K562 (cell line): ENCODE measurements at regions not wholly inside any gene's neighbourhood (a gene's known extent, or its start where the extent isn't known, plus 50 kb on each side); places are given as distances from the start of the nearest gene placed in this dataset.

Source experiments
- ATAC-seq: fragments of 200-7000 bp; cut with Tn5 transposase; 3 replicates; pipeline ENCODE4 v1.9.1; 2020; ENCODE audit warnings: moderate library complexity
- BruUV-seq: library from RNA; stranded (reverse); fragments of 400-500 nt; replicated peaks from 2 replicates; lab custom pipeline; 2021; lab: Mats Ljungman, UMichigan
- CTCF ChIA-PET: fragments of 300-600 bp; formaldehyde crosslinking; extraction: SDS; loops from one replicate; lab custom pipeline; 2021; ENCODE audit warnings: low intra/inter-chr PET ratio; lab: Yijun Ruan, JAX
- POLR2A ChIA-PET: fragments of 300-600, 350-650 bp; sonication (Branson Sonifier 250); formaldehyde crosslinking; extraction: SDS; loops from one replicate; lab custom pipeline; 2021; ENCODE audit warnings: antibody characterized with exemption, inconsistent platforms; lab: Yijun Ruan, JAX
- DNase-seq, 4 experiments: peaks; one replicate each; pipeline versions ENCODE4 v3.0.0 to v3.0.0-alpha.2; 2011 to 2018; ENCODE audit warnings: low spot score in 3 of 4, mixed read lengths in 3 of 4; ENCODE audit errors: extremely low read depth in 1 of 4
- FAIRE-seq: peaks from 2 replicates; lab custom pipeline; 2011; peaks lifted over from hg19 to GRCh38; lab: Jason Lieb, UNC
- H2AFZ ChIP-seq: 2 replicates; pipeline ENCODE4 v1.6.0; 2011; ENCODE audit warnings: low read depth, low read length, control low read depth, inconsistent platforms
- H3K27ac ChIP-seq: fragments of 200-600 bp; 3 replicates; pipeline ENCODE4 v1.8.0; 2011; ENCODE audit warnings: low read depth, mild to moderate bottlenecking, control low read depth, inconsistent platforms, low read length, moderate library complexity, mixed read lengths; ENCODE audit errors: extremely low read depth
- H3K27me3 ChIP-seq, 2 experiments: fragments of 300-600 bp in 1 of 2; 2 replicates in 1 of 2; 3 replicates in 1 of 2; pipeline versions ENCODE4 v1.6.0 to v1.8.0; 2011; ENCODE audit warnings: inconsistent platforms in 2 of 2, low read length in 2 of 2, mild to moderate bottlenecking in 1 of 2, mixed read lengths in 1 of 2, moderate library complexity in 1 of 2; ENCODE audit not compliant: control insufficient read depth in 2 of 2, insufficient read depth in 2 of 2
- H3K36me3 ChIP-seq: fragments of 300-600 bp; 3 replicates; pipeline ENCODE4 v1.8.0; 2011; ENCODE audit warnings: mild to moderate bottlenecking, low read length, inconsistent platforms; ENCODE audit not compliant: control insufficient read depth, insufficient read depth
- H3K4me1 ChIP-seq, 2 experiments: fragments of 200-600 bp in 1 of 2; replicated peaks in 1 of 2; 2 replicates in 1 of 2; 3 replicates in 1 of 2; pipeline versions ENCODE4 v1.5.1 to v1.8.0; 2011; ENCODE audit warnings: inconsistent platforms in 2 of 2, low read length in 2 of 2, mild to moderate bottlenecking in 1 of 2, mixed read lengths in 1 of 2, moderate library complexity in 1 of 2; ENCODE audit not compliant: control insufficient read depth in 2 of 2, insufficient read depth in 2 of 2
- H3K4me2 ChIP-seq: 2 replicates; pipeline ENCODE4 v1.6.1; 2011; ENCODE audit warnings: low read length, control low read depth, inconsistent platforms, mixed read lengths; ENCODE audit not compliant: insufficient read depth
- H3K4me3 ChIP-seq: fragments of 200-600 bp; sonication (generic), shearing (Covaris generic); 2 replicates; pipeline ENCODE4 v1.5.1; 2016; ENCODE audit warnings: control low read depth, inconsistent platforms
- H3K79me2 ChIP-seq: fragments of 200-600 bp; 3 replicates; pipeline ENCODE4 v1.8.0; 2011; ENCODE audit warnings: low read length, inconsistent platforms; ENCODE audit not compliant: control insufficient read depth, insufficient read depth
- H3K9ac ChIP-seq, 2 experiments: 2 replicates each; pipeline versions ENCODE4 v1.6.0 to v1.6.1; 2011; ENCODE audit warnings: low read depth in 2 of 2, low read length in 2 of 2, control low read depth in 1 of 2, inconsistent platforms in 1 of 2, mild to moderate bottlenecking in 1 of 2, mixed read lengths in 1 of 2; ENCODE audit not compliant: insufficient read depth in 1 of 2
- H3K9me1 ChIP-seq: one replicate; pipeline ENCODE4 v1.6.0; 2011; ENCODE audit warnings: inconsistent platforms, mild to moderate bottlenecking, low read length, moderate library complexity; ENCODE audit not compliant: control insufficient read depth, insufficient read depth
- H3K9me3 ChIP-seq: replicated peaks from 2 replicates; pipeline ENCODE4 v1.5.1; 2011; ENCODE audit warnings: low read depth, low read length, inconsistent platforms; ENCODE audit not compliant: control insufficient read depth, insufficient read depth
- H4K20me1 ChIP-seq: replicated peaks from 2 replicates; pipeline ENCODE4 v1.6.1; 2011; ENCODE audit warnings: low read length, inconsistent platforms, mixed read lengths; ENCODE audit not compliant: control insufficient read depth, insufficient read depth
- CBX1 ChIP-seq: sonication (generic); IDR thresholded peaks from 2 replicates; pipeline ENCODE4 v1.6.1; 2016; ENCODE audit warnings: antibody characterized with exemption, low read depth, mild to moderate bottlenecking
- CHAMP1 ChIP-seq: fragments of 450-650 bp; IDR thresholded peaks from 2 replicates; pipeline ENCODE4 v1.6.1; 2016; ENCODE audit warnings: mild to moderate bottlenecking
- HNRNPUL1 ChIP-seq: fragments of 200-400 bp; formaldehyde crosslinking; IDR thresholded peaks from 2 replicates; pipeline ENCODE4 v1.6.1; 2017; ENCODE audit warnings: low read length
- KLF6 ChIP-seq: fragments of 250-450 bp; sonication (Bioruptor Pico); IDR thresholded peaks from 2 replicates; pipeline ENCODE4 v1.4.0; 2020; ENCODE audit warnings: mild to moderate bottlenecking, moderate library complexity, borderline replicate concordance
- MCM5 ChIP-seq: fragments of 450-650 bp; IDR thresholded peaks from 2 replicates; pipeline ENCODE4 v1.6.1; 2016; ENCODE audit warnings: low read depth
- RBM25 ChIP-seq: fragments of 200-400 bp; formaldehyde crosslinking; IDR thresholded peaks from 2 replicates; pipeline ENCODE4 v1.6.1; 2018; ENCODE audit warnings: low read length, low read depth, moderate library complexity; ENCODE audit not compliant: severe bottlenecking
- SETDB1 ChIP-seq: IDR thresholded peaks from one replicate; pipeline ENCODE4 v1.6.1; 2012; ENCODE audit warnings: low read length, control low read depth, inconsistent platforms
- SMARCE1 ChIP-seq: fragments of 450-650 bp; IDR thresholded peaks from 2 replicates; pipeline ENCODE4 v1.7.1; 2016; ENCODE audit warnings: mild to moderate bottlenecking
- TBP ChIP-seq: optimal IDR thresholded peaks from 2 replicates; pipeline ENCODE3; 2011; ENCODE audit warnings: low read depth, low read length, improper control_type of control experiment
- ZNF444 ChIP-seq: fragments of 250-450 bp; sonication (Bioruptor Pico); IDR thresholded peaks from 2 replicates; pipeline ENCODE4 v1.4.0; 2020; ENCODE audit warnings: mild to moderate bottlenecking, moderate library complexity
- WGBS: fragments of 100-300 bp; shearing (Covaris generic); methylation state at CpG from one replicate; pipeline ENCODE4 v1.1.6; 2016; ENCODE audit warnings: low coverage, mixed read lengths; ENCODE audit not compliant: insufficient coverage; ENCODE audit errors: missing lambda C conversion rate; 5-methylcytosine and 5-hydroxymethylcytosine counted together
- in situ Hi-C: fragments of 300-500 bp; cut with MboI; formaldehyde crosslinking; loops from 4 replicates; pipeline ENCODE4 v1.15.0; 2018; ENCODE audit warnings: inconsistent platforms, mixed read lengths
- intact Hi-C: fragments of 100-400 bp; cut with micrococcal nuclease; formaldehyde crosslinking; loops from 2 replicates; pipeline ENCODE4 v1.14.2; 2022
- TF ChIP-seq, protein P1 (sequence below): sonication (generic); formaldehyde crosslinking; IDR thresholded peaks from 2 replicates; pipeline ENCODE4 v1.8.1; 2023; ENCODE audit warnings: mild to moderate bottlenecking, missing genetic modification reagents

- ChIA-PET POLR2A (no interaction called here), CTCF (no interaction called here)
- Histone ChIP-seq H3K4me1 (no peaks in the 10 kb centered on the region), H3K9ac (no peak overlapping the region), H3K9me1 (no peaks in the 10 kb centered on the region), H3K9me3 (no peaks in the 10 kb centered on the region), H3K4me3 (no peak overlapping the region), H3K27me3 (no peaks in the 10 kb centered on the region), H3K79me2 (no peaks in the 10 kb centered on the region), H3K4me2 (no peak overlapping the region), H3K36me3 (no peaks in the 10 kb centered on the region), H3K27ac (no peak overlapping the region), H2AFZ (no peak overlapping the region)
- ATAC-seq: no peak
- intact Hi-C loops: no loop called here
- in situ Hi-C loops: no loop called here
- no peak for DNase-seq
- 0% methylated on average over 6 of the region's 6 CpGs for WGBS
- BruUV-seq: no TSS peak
- TF ChIP-seq CBX1: no peak
- TF ChIP-seq TBP: no peak
- no peak for TF ChIP-seq SETDB1
- TF ChIP-seq KLF6: no peak
- TF ChIP-seq, all 486 proteins: peak for 0
- FAIRE-seq: no peak
- no peaks in the 10 kb centered on the region for H4K20me1 ChIP-seq
These were observed 220.6 kb downstream of the ADRA2A start for GRCh38 chr10:111297351-111297848.

DNA sequence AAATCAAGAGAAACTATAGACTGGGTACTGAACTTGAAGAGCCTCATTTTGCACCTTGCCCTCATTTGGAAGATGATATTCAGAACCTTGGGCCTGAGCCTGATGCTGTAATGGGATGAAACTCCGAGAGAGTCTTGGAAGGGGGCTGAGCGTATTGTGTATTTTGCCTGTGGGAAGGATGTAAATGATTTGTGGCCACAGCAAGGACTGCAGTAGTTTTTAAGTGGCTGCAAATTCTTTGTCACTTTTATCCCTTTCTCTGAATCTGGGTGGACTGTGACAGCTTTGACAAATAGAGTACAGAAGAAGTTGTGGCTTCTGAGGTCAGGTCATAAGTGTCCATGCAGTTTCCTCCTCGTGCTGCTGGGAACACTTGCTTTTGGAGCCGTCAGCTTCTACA, 221.2 kb downstream of the ADRA2A start:
- Histone ChIP-seq H3K79me2 (no peaks in the 10 kb centered on the region), H3K27ac (no peak overlapping the region), H4K20me1 (no peaks in the 10 kb centered on the region), H3K27me3 (no peaks in the 10 kb centered on the region), H3K9me3 (no peaks in the 10 kb centered on the region), H3K4me1 (no peaks in the 10 kb centered on the region), H3K4me2 (no peak overlapping the region), H3K9ac (no peak overlapping the region), H3K4me3 (no peak overlapping the region), H3K36me3 (no peaks in the 10 kb centered on the region), H2AFZ (no peak overlapping the region), H3K9me1 (no peaks in the 10 kb centered on the region)
- FAIRE-seq (no peak), ATAC-seq (no peak), DNase-seq (no peak)
- intact Hi-C loops (no loop called here), in situ Hi-C loops (no loop called here)
- 0% methylated on average over 4 of the region's 4 CpGs for WGBS
- TF ChIP-seq MCM5 (no peak), ZNF444 (CRISPR knock-in tag) (no peak), RBM25 (no peak), HNRNPUL1 (no peak), CHAMP1 (no peak), SMARCE1 (no peak)
- TF ChIP-seq, protein P1, sequence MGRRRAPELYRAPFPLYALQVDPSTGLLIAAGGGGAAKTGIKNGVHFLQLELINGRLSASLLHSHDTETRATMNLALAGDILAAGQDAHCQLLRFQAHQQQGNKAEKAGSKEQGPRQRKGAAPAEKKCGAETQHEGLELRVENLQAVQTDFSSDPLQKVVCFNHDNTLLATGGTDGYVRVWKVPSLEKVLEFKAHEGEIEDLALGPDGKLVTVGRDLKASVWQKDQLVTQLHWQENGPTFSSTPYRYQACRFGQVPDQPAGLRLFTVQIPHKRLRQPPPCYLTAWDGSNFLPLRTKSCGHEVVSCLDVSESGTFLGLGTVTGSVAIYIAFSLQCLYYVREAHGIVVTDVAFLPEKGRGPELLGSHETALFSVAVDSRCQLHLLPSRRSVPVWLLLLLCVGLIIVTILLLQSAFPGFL (CRISPR knock-in tag): no peak
- ChIA-PET POLR2A (no interaction called here), CTCF (no interaction called here)
- BruUV-seq: no TSS peak
